OCI-LY7 (cell line): ENCODE measurements at regions not wholly inside any gene's neighbourhood (a gene's known extent, or its start where the extent isn't known, plus 50 kb on each side); places are given as distances from the start of the nearest gene placed in this dataset.

Experiments used
- BruUV-seq: library from RNA; stranded (reverse); fragments of 400-500 nt; replicated peaks from 2 replicates; lab custom pipeline; 2021; lab: Mats Ljungman, UMichigan
- CTCF ChIA-PET: fragments of 300-600 bp; sonication (Branson Sonifier 250); formaldehyde crosslinking; loops from one replicate; lab custom pipeline; 2022; ENCODE audit warnings: antibody characterized with exemption; ENCODE audit not compliant: unreplicated experiment; lab: Charles Lee
- POLR2A ChIA-PET: fragments of 300-600 bp; sonication (Branson Sonifier 250); formaldehyde crosslinking; loops from one replicate; lab custom pipeline; 2022; ENCODE audit warnings: antibody characterized with exemption; lab: Charles Lee
- DNase-seq: peaks from one replicate; pipeline ENCODE4 v3.0.0-alpha.2; 2015; ENCODE audit warnings: low spot score
- H2AFZ ChIP-seq: fragments of 200-600 bp; sonication (generic), shearing (Covaris generic); 2 replicates; pipeline ENCODE4 v1.6.1; 2014; ENCODE audit warnings: mild to moderate bottlenecking, antibody characterized with exemption, low read length, moderate library complexity
- H3K27ac ChIP-seq: fragments of 200-600 bp; sonication (generic); 2 replicates; pipeline ENCODE4 v1.5.1; 2014; ENCODE audit warnings: mixed run types, low read depth, mild to moderate bottlenecking, moderate library complexity, low read length, inconsistent platforms; ENCODE audit not compliant: poor library complexity, severe bottlenecking
- H3K36me3 ChIP-seq: fragments of 200-600 bp; sonication (generic); 2 replicates; pipeline ENCODE4 v1.6.1; 2014; ENCODE audit warnings: mild to moderate bottlenecking, antibody characterized with exemption, low read length, moderate library complexity, mixed read lengths; ENCODE audit not compliant: insufficient read depth
- H3K4me1 ChIP-seq: fragments of 200-600 bp; sonication (generic); 2 replicates; pipeline ENCODE4 v1.5.1; 2014; ENCODE audit warnings: mild to moderate bottlenecking, low read length; ENCODE audit not compliant: insufficient read depth, poor library complexity, severe bottlenecking
- H3K4me2 ChIP-seq: fragments of 200-600 bp; sonication (generic); 2 replicates; pipeline ENCODE4 v1.6.1; 2014; ENCODE audit warnings: mild to moderate bottlenecking, low read length
- H3K4me3 ChIP-seq: fragments of 200-600 bp; sonication (generic); 2 replicates; pipeline ENCODE4 v1.5.1; 2014; ENCODE audit warnings: mild to moderate bottlenecking, low read depth, low read length; ENCODE audit not compliant: poor library complexity, severe bottlenecking
- H3K79me2 ChIP-seq: fragments of 200-600 bp; sonication (generic); 2 replicates; pipeline ENCODE4 v1.6.1; 2016; ENCODE audit warnings: low read depth, mild to moderate bottlenecking, low read length, moderate library complexity, mixed read lengths; ENCODE audit not compliant: insufficient read depth
- H3K9me2 ChIP-seq: fragments of 200-600 bp; sonication (generic); 2 replicates; pipeline ENCODE4 v1.6.1; 2016; ENCODE audit warnings: mild to moderate bottlenecking, low read length, mixed read lengths; ENCODE audit not compliant: insufficient read depth
- H3K9me3 ChIP-seq: fragments of 200-600 bp; sonication (generic); 2 replicates; pipeline ENCODE4 v1.6.1; 2014; ENCODE audit warnings: mild to moderate bottlenecking, mixed run types, low read length, mixed read lengths
- H4K20me1 ChIP-seq: fragments of 200-600 bp; sonication (generic); 2 replicates; pipeline ENCODE4 v1.6.1; 2014; ENCODE audit warnings: mild to moderate bottlenecking, antibody characterized with exemption, low read length, moderate library complexity, mixed read lengths; ENCODE audit not compliant: insufficient read depth
- CTCF ChIP-seq: fragments of 200-600 bp; sonication (generic); conservative IDR thresholded peaks from 2 replicates; pipeline ENCODE4 v1.5.1; 2014; ENCODE audit warnings: mild to moderate bottlenecking, antibody characterized with exemption, low read length, moderate library complexity, mixed read lengths
- EZH2phosphoT487 ChIP-seq: fragments of 200-600 bp; sonication (generic); IDR thresholded peaks from 2 replicates; pipeline ENCODE4 v1.6.1; 2018; ENCODE audit warnings: low read depth, borderline replicate concordance, mild to moderate bottlenecking, mixed run types, antibody characterized with exemption, low read length, moderate library complexity, mixed read lengths
- intact Hi-C: fragments of 100-400 bp; cut with micrococcal nuclease; formaldehyde crosslinking; loops from one replicate; pipeline ENCODE4 v1.10.0; 2022; ENCODE audit not compliant: unreplicated experiment

GRCh38 chr9:118536153-118536552 is 832.0 kb downstream of the TLR4 start:
- no TSS peak for BruUV-seq
- Histone ChIP-seq H3K36me3 (no peaks in the 10 kb centered on the region), H3K4me3 (no peak overlapping the region), H3K4me2 (no peak overlapping the region), H3K79me2 (no peaks in the 10 kb centered on the region), H3K9me3 (no peaks in the 10 kb centered on the region), H3K27ac (no peak overlapping the region), H4K20me1 (no peaks in the 10 kb centered on the region), H3K4me1 (no peaks in the 10 kb centered on the region), H3K9me2 (no peaks in the 10 kb centered on the region), H2AFZ (no peak overlapping the region)
- DNase-seq = no peak
- intact Hi-C loops = no loop called here
- no peak for TF ChIP-seq CTCF
- no peak for TF ChIP-seq EZH2phosphoT487
- ChIA-PET POLR2A (no interaction called here), CTCF (no interaction called here)

GRCh38 chr9:118538959-118539358 is 830.3 kb downstream of the BRINP1 start:
- ChIA-PET CTCF (no interaction called here), POLR2A (no interaction called here)
- H3K9me2 ChIP-seq = no peaks in the 10 kb centered on the region
- no peaks in the 10 kb centered on the region for H3K79me2 ChIP-seq
- no peak overlapping the region for H3K27ac ChIP-seq
- no peaks in the 10 kb centered on the region for H3K9me3 ChIP-seq
- no peaks in the 10 kb centered on the region for H3K4me1 ChIP-seq
- H4K20me1 ChIP-seq = no peaks in the 10 kb centered on the region
- no TSS peak for BruUV-seq
- intact Hi-C loops = no loop called here
- H3K36me3 ChIP-seq = no peaks in the 10 kb centered on the region
- H3K4me2 ChIP-seq = no peak overlapping the region
- DNase-seq = no peak
- H2AFZ ChIP-seq = no peak overlapping the region
- no peak overlapping the region for H3K4me3 ChIP-seq
- TF ChIP-seq CTCF = no peak
- no peak for TF ChIP-seq EZH2phosphoT487

- TF ChIP-seq EZH2phosphoT487 (no peak), CTCF (no peak)
- ChIA-PET POLR2A (no interaction called here), CTCF (no interaction called here)
- Histone ChIP-seq H3K4me1 (no peaks in the 10 kb centered on the region), H3K9me2 (no peaks in the 10 kb centered on the region), H3K4me2 (no peak overlapping the region), H3K4me3 (no peak overlapping the region), H3K36me3 (no peaks in the 10 kb centered on the region), H3K27ac (no peak overlapping the region), H3K9me3 (no peaks in the 10 kb centered on the region), H4K20me1 (no peaks in the 10 kb centered on the region), H3K79me2 (no peaks in the 10 kb centered on the region), H2AFZ (no peak overlapping the region)
- intact Hi-C loops = no loop called here
- no TSS peak for BruUV-seq
- no peak for DNase-seq
Measured at GRCh38 chr9:118553465-118553864, 815.8 kb downstream of the BRINP1 start.
